K562 (cell line): ENCODE measurements at regions not wholly inside any gene's neighbourhood (a gene's known extent, or its start where the extent isn't known, plus 50 kb on each side); places are given as distances from the start of the nearest gene placed in this dataset.

Source experiments
- HDAC1 ChIP-seq, 2 experiments: fragments of 450-650 bp; IDR thresholded peaks; 2 replicates each; pipeline ENCODE4 v1.6.1; 2016 to 2017; ENCODE audit warnings: inconsistent platforms in 1 of 2, mild to moderate bottlenecking in 1 of 2, moderate library complexity in 1 of 2
- TF ChIP-seq, protein P1 (sequence below): conservative IDR thresholded peaks from 2 replicates; pipeline ENCODE4 v1.6.1; 2011; ENCODE audit warnings: low read depth, mild to moderate bottlenecking, low read length; ENCODE audit not compliant: control insufficient read depth
- TF ChIP-seq, protein P2 (sequence below), 3 experiments: IDR thresholded peaks in 2 of 3; conservative IDR thresholded peaks in 1 of 3; 2 replicates each; pipeline ENCODE4 v1.5.1; 2011 to 2012; ENCODE audit warnings: low read length in 3 of 3, mild to moderate bottlenecking in 3 of 3, control low read depth in 2 of 3, improper control_type of control experiment in 1 of 3, inconsistent platforms in 1 of 3, low read depth in 1 of 3, mixed read lengths in 1 of 3, moderate library complexity in 1 of 3; ENCODE audit not compliant: insufficient read depth in 2 of 3

DNA sequence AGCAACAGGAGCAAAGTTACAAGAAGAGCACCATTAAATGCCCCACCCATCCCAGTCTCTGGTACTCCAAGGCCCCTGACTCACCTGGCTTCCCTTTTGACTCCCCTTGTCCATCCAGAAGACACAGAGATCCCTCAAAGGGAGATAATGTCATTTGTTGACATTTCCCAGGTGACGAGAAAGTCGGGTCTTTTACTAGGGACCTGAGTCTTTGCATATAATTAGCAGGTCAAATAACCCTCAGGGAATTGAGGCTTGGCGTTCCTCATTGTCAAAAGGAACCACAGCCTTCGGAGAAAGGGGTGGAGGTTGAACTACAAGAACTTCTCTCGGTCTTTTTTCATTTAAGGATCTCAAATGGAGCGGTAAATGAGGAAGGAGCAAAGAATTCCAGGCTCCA is 133.2 kb downstream of the PROX1 start:
- TF ChIP-seq, protein P1, sequence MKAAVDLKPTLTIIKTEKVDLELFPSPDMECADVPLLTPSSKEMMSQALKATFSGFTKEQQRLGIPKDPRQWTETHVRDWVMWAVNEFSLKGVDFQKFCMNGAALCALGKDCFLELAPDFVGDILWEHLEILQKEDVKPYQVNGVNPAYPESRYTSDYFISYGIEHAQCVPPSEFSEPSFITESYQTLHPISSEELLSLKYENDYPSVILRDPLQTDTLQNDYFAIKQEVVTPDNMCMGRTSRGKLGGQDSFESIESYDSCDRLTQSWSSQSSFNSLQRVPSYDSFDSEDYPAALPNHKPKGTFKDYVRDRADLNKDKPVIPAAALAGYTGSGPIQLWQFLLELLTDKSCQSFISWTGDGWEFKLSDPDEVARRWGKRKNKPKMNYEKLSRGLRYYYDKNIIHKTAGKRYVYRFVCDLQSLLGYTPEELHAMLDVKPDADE: no peak
- TF ChIP-seq HDAC1 (IDR thresholded peaks at IDR 0.05): no peak
- TF ChIP-seq, protein P2, sequence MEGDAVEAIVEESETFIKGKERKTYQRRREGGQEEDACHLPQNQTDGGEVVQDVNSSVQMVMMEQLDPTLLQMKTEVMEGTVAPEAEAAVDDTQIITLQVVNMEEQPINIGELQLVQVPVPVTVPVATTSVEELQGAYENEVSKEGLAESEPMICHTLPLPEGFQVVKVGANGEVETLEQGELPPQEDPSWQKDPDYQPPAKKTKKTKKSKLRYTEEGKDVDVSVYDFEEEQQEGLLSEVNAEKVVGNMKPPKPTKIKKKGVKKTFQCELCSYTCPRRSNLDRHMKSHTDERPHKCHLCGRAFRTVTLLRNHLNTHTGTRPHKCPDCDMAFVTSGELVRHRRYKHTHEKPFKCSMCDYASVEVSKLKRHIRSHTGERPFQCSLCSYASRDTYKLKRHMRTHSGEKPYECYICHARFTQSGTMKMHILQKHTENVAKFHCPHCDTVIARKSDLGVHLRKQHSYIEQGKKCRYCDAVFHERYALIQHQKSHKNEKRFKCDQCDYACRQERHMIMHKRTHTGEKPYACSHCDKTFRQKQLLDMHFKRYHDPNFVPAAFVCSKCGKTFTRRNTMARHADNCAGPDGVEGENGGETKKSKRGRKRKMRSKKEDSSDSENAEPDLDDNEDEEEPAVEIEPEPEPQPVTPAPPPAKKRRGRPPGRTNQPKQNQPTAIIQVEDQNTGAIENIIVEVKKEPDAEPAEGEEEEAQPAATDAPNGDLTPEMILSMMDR (IDR thresholded peaks at IDR 0.05 in 2 of 3, conservative IDR thresholded peaks at IDR 0.05 in 1 of 3; ENCODE audit: insufficient read depth in 2 of 3, low read depth in 1 of 3, low read length in 3 of 3): no peak
